ENCODE measurements at regions not wholly inside any gene's neighbourhood (a gene's known extent, or its start where the extent isn't known, plus 50 kb on each side); places are given as distances from the start of the nearest gene placed in this dataset.

DNA sequence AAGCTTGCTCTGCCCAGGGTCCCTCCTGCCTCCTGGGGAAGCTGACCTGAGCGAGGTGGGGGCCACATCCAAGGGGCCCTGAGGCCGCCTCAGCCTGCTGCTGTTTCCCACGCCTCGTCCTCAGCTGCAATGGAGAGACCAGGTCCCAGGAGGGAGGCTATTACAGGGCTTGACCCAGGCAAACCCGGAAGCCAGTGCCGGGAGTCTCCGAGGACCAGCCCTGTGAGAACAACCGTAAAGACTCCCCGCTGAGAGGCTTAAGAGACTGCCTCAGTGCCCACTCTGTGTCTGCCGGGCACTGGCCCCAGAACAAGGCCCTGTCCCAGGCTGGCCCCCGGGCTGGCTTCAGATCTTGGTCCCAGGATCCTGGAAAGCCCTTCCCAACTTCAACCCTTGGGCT lies 124.3 kb upstream of the FGF3 start:
- TF ChIP-seq EZH2phosphoT487 (IDR thresholded peaks at IDR 0.05; ENCODE audit: low read depth, severe bottlenecking, unreplicated experiment) (no peak), EZH2 (IDR thresholded peaks at IDR 0.05; ENCODE audit: borderline replicate concordance) (no peak)
- TF ChIP-seq, protein P1, sequence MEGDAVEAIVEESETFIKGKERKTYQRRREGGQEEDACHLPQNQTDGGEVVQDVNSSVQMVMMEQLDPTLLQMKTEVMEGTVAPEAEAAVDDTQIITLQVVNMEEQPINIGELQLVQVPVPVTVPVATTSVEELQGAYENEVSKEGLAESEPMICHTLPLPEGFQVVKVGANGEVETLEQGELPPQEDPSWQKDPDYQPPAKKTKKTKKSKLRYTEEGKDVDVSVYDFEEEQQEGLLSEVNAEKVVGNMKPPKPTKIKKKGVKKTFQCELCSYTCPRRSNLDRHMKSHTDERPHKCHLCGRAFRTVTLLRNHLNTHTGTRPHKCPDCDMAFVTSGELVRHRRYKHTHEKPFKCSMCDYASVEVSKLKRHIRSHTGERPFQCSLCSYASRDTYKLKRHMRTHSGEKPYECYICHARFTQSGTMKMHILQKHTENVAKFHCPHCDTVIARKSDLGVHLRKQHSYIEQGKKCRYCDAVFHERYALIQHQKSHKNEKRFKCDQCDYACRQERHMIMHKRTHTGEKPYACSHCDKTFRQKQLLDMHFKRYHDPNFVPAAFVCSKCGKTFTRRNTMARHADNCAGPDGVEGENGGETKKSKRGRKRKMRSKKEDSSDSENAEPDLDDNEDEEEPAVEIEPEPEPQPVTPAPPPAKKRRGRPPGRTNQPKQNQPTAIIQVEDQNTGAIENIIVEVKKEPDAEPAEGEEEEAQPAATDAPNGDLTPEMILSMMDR (IDR thresholded peaks at IDR 0.05; ENCODE audit: poor library complexity) = no peak
- H3K79me2 ChIP-seq = no peaks in the 10 kb centered on the region
- WGBS (ENCODE audit: low lambda C conversion rate, missing lambda C conversion rate) = 89% methylated on average over 11 of the region's 11 CpGs

DNA sequence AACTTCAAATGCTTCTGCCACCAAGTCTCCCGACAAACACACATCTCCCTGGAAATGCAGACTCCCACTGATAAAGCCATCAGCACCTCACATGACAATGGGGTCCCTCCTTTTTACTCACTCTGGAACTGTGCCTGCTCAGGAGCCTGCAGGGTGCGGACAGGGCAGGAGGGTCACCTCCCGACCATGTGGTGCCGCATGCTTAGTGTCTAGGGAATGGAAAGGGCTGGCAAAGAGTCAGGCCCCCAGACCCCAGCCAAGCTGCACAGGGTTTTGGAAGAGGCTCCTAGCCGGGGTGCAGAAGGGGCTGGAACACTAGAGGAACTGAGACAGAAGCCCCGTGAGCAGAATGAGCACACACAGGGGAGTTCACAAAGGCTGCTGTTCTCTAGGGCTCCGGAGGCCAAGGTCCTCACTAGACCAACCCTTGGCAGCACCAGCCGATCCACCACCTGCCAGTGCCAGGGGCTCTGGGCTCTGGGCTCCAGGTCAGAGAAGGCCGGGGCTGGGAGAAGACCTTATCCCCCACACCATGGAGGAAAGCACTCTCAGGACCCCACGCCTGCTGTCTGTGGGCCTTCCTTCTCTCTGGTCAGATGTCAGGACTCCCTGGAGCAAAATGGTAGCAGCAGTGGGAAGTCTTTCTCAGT lies 125.1 kb upstream of the FGF3 start:
- no peaks in the 10 kb centered on the region for H3K9me3 ChIP-seq (ENCODE audit: low read depth)
- no peaks in the 10 kb centered on the region for H3K27me3 ChIP-seq
- no peaks in the 10 kb centered on the region for H3K9me2 ChIP-seq (replicated peaks; ENCODE audit: insufficient read depth)
- H3K4me1 ChIP-seq (ENCODE audit: insufficient read depth) = peaks cover 20% of the 10 kb centered on the region
- no peaks in the 10 kb centered on the region for H3K36me3 ChIP-seq (replicated peaks; ENCODE audit: insufficient read depth, low read depth)
- H3K4me2 ChIP-seq = no peak overlapping the region
- TF ChIP-seq EZH2phosphoT487 (IDR thresholded peaks at IDR 0.05; ENCODE audit: low read depth, severe bottlenecking, unreplicated experiment) (no peak), EZH2 (IDR thresholded peaks at IDR 0.05; ENCODE audit: borderline replicate concordance) (no peak)
- TF ChIP-seq, protein P1 (IDR thresholded peaks at IDR 0.05; ENCODE audit: poor library complexity) = no peak
- no peak overlapping the region for H2AFZ ChIP-seq
- DNase-seq (ENCODE audit: low spot score) = no peak
- no peak overlapping the region for H3K4me3 ChIP-seq
- WGBS (ENCODE audit: low lambda C conversion rate, missing lambda C conversion rate) = 90% methylated on average over 10 of the region's 10 CpGs
- H3K27ac ChIP-seq = no peak overlapping the region
- H4K20me1 ChIP-seq (ENCODE audit: insufficient read depth, poor library complexity, severe bottlenecking) = no peaks in the 10 kb centered on the region
- H3K79me2 ChIP-seq = no peaks in the 10 kb centered on the region

More for the DNA sequence above, 124.3 kb upstream of the FGF3 start:
- Histone ChIP-seq H3K27me3 (no peaks in the 10 kb centered on the region), H3K4me3 (no peak overlapping the region), H3K9me3 (ENCODE audit: low read depth) (no peaks in the 10 kb centered on the region), H3K4me1 (ENCODE audit: insufficient read depth) (peaks cover 17% of the 10 kb centered on the region), H3K27ac (no peak overlapping the region), H4K20me1 (ENCODE audit: insufficient read depth, poor library complexity, severe bottlenecking) (no peaks in the 10 kb centered on the region), H3K4me2 (no peak overlapping the region), H3K36me3 (replicated peaks; ENCODE audit: insufficient read depth, low read depth) (no peaks in the 10 kb centered on the region), H3K9me2 (replicated peaks; ENCODE audit: insufficient read depth) (no peaks in the 10 kb centered on the region), H2AFZ (no peak overlapping the region)
- DNase-seq (ENCODE audit: low spot score) = no peak

DNA sequence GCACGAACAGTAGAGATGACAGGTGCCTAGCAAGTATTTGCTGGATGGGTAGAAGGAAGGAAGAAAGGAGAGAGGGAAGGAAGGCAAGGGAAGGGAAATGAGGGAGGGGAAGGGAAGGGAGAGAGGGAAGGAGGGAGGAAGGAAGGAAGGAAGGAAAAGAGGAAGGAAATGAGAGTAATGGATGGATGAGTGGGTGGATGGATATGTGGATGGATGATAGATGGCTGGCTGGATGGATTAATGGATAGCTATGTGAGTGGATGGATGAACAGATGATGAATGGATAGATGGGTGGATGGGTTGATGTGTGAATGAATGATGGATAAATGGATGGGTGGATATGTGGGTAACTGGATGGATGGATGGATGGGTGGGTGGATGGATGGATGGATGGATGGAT lies 125.9 kb upstream of the FGF3 start:
- TF ChIP-seq, protein P1 (IDR thresholded peaks at IDR 0.05; ENCODE audit: poor library complexity) = no peak
- no peak for TF ChIP-seq EZH2 (IDR thresholded peaks at IDR 0.05; ENCODE audit: borderline replicate concordance)
- DNase-seq (ENCODE audit: low spot score) = no peak
- no peaks in the 10 kb centered on the region for H3K9me2 ChIP-seq (replicated peaks; ENCODE audit: insufficient read depth)
- no peaks in the 10 kb centered on the region for H4K20me1 ChIP-seq (ENCODE audit: insufficient read depth, poor library complexity, severe bottlenecking)
- no peak overlapping the region for H3K4me2 ChIP-seq
- no peaks in the 10 kb centered on the region for H3K36me3 ChIP-seq (replicated peaks; ENCODE audit: insufficient read depth, low read depth)
- H3K4me1 ChIP-seq (ENCODE audit: insufficient read depth) = peaks cover 19% of the 10 kb centered on the region
- no peaks in the 10 kb centered on the region for H3K27me3 ChIP-seq
- no peaks in the 10 kb centered on the region for H3K9me3 ChIP-seq (ENCODE audit: low read depth)
- H3K4me3 ChIP-seq = no peak overlapping the region
- H3K79me2 ChIP-seq = no peaks in the 10 kb centered on the region
- WGBS (ENCODE audit: low lambda C conversion rate, missing lambda C conversion rate) = 86% methylated on average over 1 of the region's 1 CpG
- no peak overlapping the region for H3K27ac ChIP-seq
- H2AFZ ChIP-seq = no peak overlapping the region

Measured in hepatocyte (in vitro differentiated cells).